ENCODE measurements at regions not wholly inside any gene's neighbourhood (a gene's known extent, or its start where the extent isn't known, plus 50 kb on each side); places are given as distances from the start of the nearest gene placed in this dataset.

GRCh38 chr17:33862772-33863602, 392.1 kb upstream of the CCL2 start:
- intact Hi-C loops (cut with DNase I): no loop called here
- TF ChIP-seq POLR2A (IDR thresholded peaks at IDR 0.05): no peak
- no peak for TF ChIP-seq CTCF (IDR thresholded peaks at IDR 0.05)
- WGBS, 4 donors: 58 to 78% (median 60%) methylated on average over 4 of the region's 4 CpGs
- Histone ChIP-seq H3K27me3 (peaks cover 5% of the 10 kb centered on the region), H3K9me3 (replicated peaks in 1 of 3) (no peaks in the 10 kb centered on the region), H3K4me3 (no peak overlapping the region), H3K4me1 (replicated peaks in 1 of 2) (no peaks in the 10 kb centered on the region), H3K27ac (no peak overlapping the region), H3K36me3 (replicated peaks in 1 of 2) (no peaks in the 10 kb centered on the region)
- DNase-seq: no peak

- H3K4me1 ChIP-seq (replicated peaks in 1 of 2): no peaks in the 10 kb centered on the region
- 62 to 66% (median 63%) methylated on average over 3 of the region's 3 CpGs for WGBS, 4 donors
- no peak for TF ChIP-seq CTCF (IDR thresholded peaks at IDR 0.05)
- no peak for TF ChIP-seq POLR2A (IDR thresholded peaks at IDR 0.05)
- no peaks in the 10 kb centered on the region for H3K36me3 ChIP-seq (replicated peaks in 1 of 2)
- no peak for DNase-seq
- no peak overlapping the region for H3K4me3 ChIP-seq
- H3K27ac ChIP-seq: no peak overlapping the region
- H3K27me3 ChIP-seq: peaks cover 5% of the 10 kb centered on the region
- no peaks in the 10 kb centered on the region for H3K9me3 ChIP-seq (replicated peaks in 1 of 3)
- intact Hi-C loops (cut with DNase I): no loop called here
These were observed 390.3 kb upstream of the CCL2 start for GRCh38 chr17:33864758-33865229.

GRCh38 chr17:33868899-33869298, 386.2 kb upstream of the CCL2 start:
- no peaks in the 10 kb centered on the region for H3K9me3 ChIP-seq (replicated peaks in 1 of 3)
- TF ChIP-seq CTCF (IDR thresholded peaks at IDR 0.05) (no peak), POLR2A (IDR thresholded peaks at IDR 0.05) (no peak)
- intact Hi-C loops (cut with DNase I): no loop called here
- no peaks in the 10 kb centered on the region for H3K36me3 ChIP-seq (replicated peaks in 1 of 2)
- 84 to 94% (median 90%) methylated on average over 3 of the region's 3 CpGs for WGBS, 4 donors
- no peak for DNase-seq
- peaks cover 5% of the 10 kb centered on the region for H3K27me3 ChIP-seq
- H3K4me3 ChIP-seq: no peak overlapping the region
- no peaks in the 10 kb centered on the region for H3K4me1 ChIP-seq (replicated peaks in 1 of 2)
- H3K27ac ChIP-seq: no peak overlapping the region

GRCh38 chr17:33870936-33871335, 384.1 kb upstream of the CCL2 start:
- Histone ChIP-seq H3K27me3 (no peaks in the 10 kb centered on the region), H3K4me1 (replicated peaks in 1 of 2) (no peaks in the 10 kb centered on the region), H3K36me3 (replicated peaks in 1 of 2) (no peaks in the 10 kb centered on the region), H3K9me3 (replicated peaks in 1 of 3) (no peaks in the 10 kb centered on the region), H3K27ac (no peak overlapping the region), H3K4me3 (no peak overlapping the region)
- DNase-seq: no peak
- intact Hi-C loops (cut with DNase I): no loop called here
- no peak for TF ChIP-seq CTCF (IDR thresholded peaks at IDR 0.05)
- no peak for TF ChIP-seq POLR2A (IDR thresholded peaks at IDR 0.05)
- WGBS, 4 donors: 66 to 81% (median 71%) methylated on average over 3 of the region's 3 CpGs
